NCI-H1417 (cell line): ENCODE measurements at regions not wholly inside any gene's neighbourhood (a gene's known extent, or its start where the extent isn't known, plus 50 kb on each side); places are given as distances from the start of the nearest gene placed in this dataset.

ENCODE experiments used
- DNase-seq, 3 experiments: peaks; one replicate each; lab custom pipeline; 2025; lab: John Stamatoyannopoulos, UW

GRCh38 chr7:22586786-22587140, 86.8 kb upstream of the STEAP1B start:
- peak in 1 of 3 experiments; percentile 40 for DNase-seq

DNA sequence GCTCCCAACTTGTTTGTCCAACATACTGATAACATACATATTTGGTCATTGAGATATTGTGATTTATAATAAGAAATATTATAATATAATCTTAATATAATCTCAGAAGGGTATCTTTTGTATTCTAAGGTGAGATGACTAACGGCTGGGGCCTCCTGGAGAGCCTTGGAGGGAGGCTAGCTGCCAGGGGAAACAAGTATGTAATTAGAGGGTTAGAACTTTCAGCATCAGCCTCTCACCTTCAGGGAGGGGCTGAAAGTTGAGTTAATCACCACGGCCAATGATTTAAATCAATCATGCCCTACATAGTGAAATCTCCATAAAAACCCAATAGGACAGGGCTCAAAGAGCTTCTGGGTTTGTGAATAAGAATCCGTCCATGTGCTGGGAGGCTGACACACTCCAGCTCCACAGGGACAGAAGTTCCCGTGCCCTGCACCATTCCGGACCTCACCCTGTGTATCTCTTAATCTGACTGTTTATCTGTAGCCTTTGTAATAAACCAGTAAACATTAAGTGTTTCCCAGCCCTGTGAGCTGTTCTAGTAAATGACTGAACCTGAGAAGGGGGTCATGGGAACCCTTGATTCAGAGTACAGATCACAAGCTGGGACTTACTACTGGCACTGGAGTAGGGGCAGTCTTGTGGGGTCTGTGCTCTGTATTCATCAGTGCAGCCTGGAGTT, 86.3 kb upstream of the STEAP1B start:
- peak in 2 of 3 experiments; percentile 13 to 50 for DNase-seq

DNA sequence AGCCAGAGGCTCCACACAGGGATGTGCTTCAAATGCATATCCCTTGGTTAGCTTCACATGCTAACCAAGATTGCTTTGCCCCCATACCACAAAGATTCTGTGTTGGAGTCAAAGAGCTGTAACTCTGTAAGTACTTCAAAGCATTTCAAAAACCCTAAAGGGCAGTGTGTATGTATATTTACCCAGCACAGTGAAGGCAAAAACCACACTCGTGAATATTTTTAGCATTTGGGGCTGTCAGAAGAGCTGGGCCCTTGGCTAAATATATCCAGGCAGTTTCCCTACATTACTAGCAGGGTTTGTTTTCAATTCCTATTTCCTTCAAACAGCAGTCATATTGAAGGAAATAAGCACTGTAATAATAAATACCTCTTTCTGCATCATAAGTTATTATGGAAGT, 84.2 kb upstream of the STEAP1B start:
- peak in 1 of 3 experiments; percentile 14 for DNase-seq

DNA sequence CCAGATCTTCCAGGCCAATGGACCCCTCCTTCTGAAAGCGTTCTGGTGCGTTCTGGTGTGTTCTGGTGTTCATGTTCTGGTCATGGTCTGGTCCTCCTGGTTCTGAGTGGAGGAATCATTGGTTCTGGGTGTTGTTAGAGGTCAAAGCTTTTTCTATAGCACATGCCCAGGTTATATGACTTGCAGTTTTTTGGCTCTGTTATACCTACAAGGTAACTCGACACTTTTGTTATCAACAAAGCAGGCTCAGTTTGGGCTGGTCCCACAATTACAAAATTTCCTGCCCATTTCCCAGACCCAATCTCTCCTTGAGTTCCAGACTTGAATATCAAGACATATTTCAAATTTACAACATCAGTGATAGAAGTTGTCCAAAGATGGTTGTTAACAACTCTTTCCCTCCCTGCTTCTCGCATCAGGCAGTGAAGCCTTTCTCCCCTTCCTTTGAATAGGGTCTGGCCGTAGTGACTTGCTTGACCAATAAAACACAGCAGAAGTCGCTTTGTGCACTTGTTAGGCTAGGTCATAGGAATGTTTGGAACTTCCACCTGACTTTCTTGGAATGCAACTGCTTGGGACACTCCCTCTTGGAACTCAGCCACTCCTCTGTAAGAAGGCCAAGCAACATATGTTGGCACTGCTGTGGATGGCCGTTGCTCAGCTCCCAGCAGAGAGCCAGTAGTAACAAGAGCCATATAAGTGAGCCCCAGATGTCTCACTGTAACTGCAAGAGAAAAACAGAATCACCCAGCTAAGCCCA, 83.1 kb upstream of the STEAP1B start:
- no peak for DNase-seq

DNA sequence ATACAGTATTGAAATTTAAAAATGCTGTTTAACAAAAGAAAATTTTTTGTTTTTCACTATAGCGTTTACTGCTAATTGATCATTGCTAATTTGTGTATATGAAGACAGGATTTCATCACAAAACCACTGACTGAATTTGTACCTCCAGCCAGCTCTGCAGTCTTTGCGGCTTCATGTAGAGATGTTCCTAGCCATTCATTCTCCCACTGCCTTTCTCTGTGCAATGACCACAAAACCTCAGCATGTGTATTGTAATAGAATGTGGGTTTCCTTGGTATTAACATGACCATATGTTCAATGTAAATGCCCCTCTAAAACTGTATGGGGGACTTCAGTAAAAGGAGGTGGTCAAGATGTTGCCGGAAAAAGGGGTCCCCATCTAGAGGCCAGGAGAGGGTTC, 81.1 kb upstream of the STEAP1B start:
- no peak for DNase-seq

- no peak for DNase-seq
These were observed 80.0 kb upstream of the STEAP1B start for GRCh38 chr7:22579961-22580360.

DNA sequence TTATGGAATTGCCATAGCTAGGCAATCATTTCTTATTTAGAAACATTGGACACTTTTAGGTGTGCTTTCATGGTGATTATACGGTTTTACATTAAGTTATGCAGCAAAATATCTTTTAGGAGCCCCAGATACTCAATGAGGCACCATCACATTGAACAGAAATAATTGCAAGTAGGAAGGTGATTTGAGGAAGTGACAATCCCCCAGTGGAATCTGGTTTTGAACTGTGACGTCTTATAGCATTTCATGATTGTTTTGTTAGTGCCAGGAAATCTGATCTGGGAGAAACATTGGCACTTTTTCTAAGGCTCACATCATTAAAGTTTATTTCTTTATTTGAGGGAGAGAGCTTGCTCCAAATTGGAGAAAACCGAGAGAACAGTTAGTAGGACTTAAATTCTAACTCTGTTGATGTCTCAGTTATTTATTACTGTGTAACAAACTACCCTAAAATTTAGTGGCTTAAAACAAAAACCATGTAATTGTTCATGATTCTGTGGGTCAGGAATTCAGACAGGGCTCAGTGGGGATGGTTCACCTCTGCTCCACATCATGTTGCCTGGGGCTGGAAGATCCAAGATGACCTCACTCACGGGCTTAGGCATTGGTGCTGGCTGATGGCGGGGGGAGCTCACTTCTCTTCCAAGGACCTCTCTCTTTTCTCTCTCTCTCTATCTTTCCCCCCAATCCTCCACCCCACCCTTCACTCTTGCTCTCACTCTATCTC, 78.2 kb upstream of the STEAP1B start:
- no peak for DNase-seq

DNA sequence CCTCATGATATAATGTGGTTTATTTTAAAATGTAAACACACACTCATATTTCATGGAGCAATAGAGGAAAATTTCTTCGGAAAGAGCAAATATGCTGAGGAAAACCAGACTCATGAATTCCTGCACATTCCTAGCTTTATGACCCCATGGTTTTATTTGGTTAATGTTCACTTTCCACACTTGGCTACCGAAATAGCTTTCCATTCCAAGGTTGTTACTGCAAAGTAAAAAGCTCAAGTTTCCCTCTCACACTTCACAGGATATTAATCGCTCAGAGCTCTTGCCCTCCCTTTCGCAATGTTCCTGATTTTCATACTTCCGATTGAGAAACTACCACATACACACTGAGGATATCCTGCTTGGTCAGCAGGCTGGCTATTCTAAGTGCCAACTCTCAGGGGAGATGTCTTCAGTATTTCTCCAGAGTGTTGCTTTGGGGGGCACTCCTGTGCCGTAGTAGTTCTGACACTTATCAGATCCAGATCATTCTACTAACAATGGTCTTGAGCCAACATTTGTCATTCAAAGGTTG, 77.5 kb upstream of the STEAP1B start:
- no peak for DNase-seq

DNA sequence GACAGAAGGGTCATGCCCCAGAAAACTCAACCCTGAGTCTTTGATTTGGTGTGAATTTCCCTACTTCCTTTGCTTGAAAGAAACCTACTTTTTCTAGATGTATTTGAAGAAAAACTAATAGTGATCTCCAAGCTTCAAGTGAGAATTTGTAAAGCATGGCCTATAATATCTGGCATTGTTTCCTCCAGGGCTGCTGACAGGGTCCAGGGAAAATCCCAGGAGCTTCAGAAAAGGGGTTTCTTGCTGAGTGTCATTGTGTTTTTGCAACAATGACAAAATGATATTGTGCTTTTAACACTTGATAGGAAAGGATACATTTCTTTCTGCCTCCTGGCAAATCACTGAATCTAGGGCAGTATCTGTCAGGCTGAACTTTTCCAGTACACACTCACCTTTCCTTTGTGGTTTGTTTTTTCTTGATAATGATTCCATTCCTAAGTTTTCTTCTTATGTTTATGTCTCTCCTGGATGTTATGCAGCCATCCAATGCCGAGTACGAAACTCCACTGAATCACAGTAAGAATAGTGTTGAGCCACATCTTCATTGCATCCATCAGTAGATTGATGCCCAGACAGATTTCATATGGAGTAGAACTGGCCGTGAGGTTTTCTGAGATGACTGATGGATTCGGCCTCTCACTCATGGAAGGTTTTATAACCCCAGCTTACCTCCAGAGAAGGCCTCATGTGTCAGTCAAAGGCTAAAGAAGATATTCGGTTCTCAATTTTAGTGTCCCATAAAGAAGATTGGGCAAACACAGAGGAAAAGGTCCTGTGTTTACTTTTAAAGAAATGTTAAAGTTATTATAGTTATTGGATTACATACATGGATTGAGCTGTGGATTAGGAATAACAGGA, 76.9 kb upstream of the STEAP1B start:
- DNase-seq = no peak

GRCh38 chr7:22574754-22575520, 74.9 kb upstream of the STEAP1B start:
- DNase-seq = no peak

- no peak for DNase-seq
These were observed 72.9 kb upstream of the STEAP1B start for GRCh38 chr7:22572937-22573336.

- DNase-seq = no peak
These were observed 72.3 kb upstream of the STEAP1B start for GRCh38 chr7:22572292-22572691.

GRCh38 chr7:22571766-22572165, 71.8 kb upstream of the STEAP1B start:
- DNase-seq = no peak

DNA sequence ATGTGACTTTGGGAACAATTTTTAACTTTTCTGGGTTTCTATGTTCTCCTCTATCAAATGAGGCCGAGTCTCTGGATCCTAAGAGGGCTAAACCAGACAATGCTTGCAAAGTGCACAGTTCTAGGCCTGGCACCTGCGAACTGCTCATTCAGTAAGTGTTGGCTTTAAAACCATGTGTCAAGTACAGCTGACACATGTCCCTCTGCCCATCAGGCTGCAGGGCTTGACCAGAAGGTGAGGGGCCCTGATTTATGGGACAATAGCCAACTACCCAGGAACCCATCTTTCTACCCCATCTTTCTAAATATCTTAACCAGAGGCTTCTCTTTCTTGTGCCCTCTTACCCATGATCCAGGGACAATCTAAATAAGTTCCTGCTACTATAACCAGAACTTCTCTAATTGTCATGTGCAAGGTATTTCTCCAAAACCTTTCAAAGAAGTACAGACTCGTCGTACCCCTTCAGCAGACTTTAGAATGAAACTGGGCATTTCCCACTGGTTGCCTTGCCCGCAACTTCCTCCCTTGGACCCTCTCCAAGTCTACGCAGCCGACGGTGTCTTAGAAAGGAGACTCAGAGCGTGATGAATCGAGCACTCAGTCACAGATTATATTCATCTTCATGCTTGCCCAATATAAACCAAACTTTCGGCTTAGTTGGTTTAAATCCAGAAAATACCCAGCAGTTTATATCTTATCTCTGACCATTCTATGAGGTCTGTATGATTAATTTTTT, 69.8 kb upstream of the STEAP1B start:
- no peak for DNase-seq

DNA sequence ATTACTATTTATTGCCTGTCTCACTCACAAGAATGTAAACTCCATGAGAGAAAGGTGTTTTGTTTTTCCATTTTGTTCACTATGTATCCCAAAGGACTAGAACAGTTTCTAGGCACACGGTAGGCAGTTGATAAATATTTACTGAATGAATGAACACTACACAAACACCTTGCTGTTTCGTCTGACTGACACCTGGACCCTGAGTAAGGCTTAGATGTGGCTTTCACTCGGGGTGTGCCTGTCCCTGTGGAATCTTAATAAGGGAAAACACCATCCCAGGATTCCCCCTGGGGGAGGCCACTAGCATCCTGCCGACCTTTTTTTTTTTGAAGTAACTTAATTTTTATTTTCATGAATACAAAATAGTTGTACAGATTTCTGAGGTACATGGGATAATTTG, 66.6 kb upstream of the STEAP1B start:
- no peak for DNase-seq

- no peak for DNase-seq
These were observed 66.2 kb upstream of the STEAP1B start for GRCh38 chr7:22566176-22566575.

GRCh38 chr7:22565315-22565811, 65.4 kb upstream of the STEAP1B start:
- DNase-seq = peak in 1 of 3 experiments; percentile 48

DNA sequence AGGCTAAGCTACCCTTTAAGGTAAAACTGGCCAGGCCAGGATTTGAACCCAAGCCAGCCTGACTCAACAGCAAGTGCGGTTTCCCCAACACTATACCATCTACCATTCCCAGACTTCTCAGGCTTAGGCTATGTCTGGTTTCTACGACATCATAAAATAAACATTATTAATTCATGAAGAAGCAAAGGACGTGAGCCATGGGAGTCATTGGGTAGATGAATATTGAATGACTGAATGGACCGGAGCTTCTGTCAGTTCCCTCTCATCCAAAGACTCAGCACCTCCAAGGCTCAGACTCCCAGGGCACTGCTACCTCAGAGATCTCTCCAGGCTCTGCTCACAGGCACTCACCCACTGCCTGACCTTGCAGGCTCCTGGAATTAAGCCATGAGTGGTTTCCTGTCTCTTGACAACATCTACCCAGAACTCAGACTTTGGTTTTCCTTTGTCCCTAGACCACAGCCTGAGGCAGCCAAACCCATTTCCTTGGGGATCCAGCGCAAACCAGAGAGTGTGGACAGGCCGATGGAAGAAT, 64.6 kb upstream of the STEAP1B start:
- peak in 1 of 3 experiments; percentile 20 for DNase-seq

DNA sequence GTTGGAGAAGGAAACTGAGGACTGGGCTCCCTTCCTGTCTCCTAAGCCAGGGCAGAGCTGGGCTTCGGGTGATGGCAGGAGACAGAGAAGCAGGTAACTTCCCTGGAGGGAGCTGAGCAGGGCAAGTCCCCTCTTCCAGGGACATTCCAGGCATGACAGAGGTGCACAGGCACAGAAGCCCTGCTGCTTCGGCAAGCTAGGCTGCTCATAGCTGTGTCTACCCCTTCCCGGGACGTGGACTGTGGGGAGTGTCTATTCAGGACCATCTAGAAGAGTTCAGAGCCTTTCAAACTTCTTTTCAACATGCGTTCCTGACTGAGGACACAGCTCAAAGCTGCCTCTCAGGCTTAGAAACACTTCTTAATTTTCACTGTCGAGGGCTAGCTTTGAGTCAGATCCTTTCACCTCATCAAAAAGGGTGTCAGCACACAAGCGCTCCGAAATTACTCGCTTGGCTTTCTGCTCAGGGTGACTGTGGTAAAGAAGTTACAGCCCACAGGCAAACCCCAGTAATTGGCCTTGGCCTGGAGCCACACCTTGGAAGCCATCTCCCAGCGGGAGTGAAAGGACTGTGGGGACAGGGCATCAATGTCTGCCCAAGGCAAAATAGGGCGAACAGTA, 63.7 kb upstream of the STEAP1B start:
- peak in 2 of 3 experiments; percentile 64 to 79 for DNase-seq
